Kasumi-1 (cell line): ENCODE measurements at regions not wholly inside any gene's neighbourhood (a gene's known extent, or its start where the extent isn't known, plus 50 kb on each side); places are given as distances from the start of the nearest gene placed in this dataset.
A peak's percentile ranks its signal among the peaks of the same experiment; 100 is the strongest.

Source experiments
- DNase-seq, 2 experiments: peaks; one replicate each; lab custom pipeline; 2025; lab: John Stamatoyannopoulos, UW

DNA sequence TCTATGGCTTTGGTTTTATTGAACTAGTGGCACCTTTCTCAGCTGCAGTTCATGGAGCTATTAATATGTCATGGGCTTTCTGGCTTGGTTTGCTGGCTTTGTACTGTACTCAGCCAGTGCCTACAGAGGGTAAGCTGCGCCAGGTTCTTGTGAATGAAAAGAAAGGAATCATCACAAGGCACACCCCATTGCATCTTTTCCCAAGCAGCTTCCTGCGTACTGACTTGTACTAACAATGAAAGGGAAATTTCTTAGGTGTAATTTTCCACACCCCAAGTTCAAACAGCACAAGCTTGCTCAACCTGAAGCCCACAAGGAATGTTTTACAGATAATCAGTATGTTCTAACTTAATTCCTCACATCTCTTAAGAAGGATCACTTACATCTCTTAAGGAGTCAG, 78.0 kb upstream of the TNFSF18 start:
- no peak for DNase-seq

DNA sequence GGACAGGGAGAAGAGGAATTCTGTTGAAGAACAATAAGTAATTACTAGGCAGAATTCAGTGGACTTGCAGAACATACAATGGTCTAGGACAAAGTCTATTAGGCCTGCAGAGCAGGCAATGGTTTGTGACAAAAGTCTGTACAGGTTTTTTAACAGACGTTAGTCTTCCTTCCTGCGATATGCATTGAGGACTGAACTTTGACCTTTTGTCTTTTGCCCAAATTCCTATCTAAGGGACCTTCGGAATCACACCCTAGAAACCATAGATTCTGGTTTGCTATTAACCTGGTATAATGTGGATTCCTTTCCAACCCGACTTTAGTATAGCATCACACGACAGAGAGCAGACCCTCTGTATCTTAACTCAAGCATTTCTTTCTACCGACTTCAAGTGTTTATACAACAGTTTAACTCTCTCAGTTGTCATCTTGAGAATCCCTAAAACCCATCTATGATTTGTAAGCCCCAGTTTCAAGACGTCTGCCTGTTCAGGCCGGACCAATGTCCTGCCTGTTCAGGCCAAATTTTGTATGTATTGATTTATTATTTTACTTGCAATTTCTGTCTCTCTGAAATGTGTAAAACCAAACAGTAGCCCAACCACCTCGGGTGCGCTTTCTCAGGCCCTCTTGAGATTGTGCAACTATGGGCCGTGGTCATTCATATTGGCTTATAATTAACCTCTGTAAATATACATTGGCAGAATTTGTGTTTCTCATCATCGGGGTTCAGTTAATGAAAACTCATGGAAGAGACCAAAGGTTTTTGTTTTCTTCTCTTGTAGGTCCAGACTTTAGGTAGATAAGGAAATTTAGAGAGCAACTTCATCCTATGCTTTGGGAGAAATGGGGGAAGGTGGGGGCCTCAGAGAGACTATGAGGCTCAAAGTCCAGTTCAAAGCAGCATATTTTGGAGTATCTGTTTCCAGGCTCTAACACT, 76.9 kb upstream of the TNFSF18 start:
- DNase-seq = no peak

DNA sequence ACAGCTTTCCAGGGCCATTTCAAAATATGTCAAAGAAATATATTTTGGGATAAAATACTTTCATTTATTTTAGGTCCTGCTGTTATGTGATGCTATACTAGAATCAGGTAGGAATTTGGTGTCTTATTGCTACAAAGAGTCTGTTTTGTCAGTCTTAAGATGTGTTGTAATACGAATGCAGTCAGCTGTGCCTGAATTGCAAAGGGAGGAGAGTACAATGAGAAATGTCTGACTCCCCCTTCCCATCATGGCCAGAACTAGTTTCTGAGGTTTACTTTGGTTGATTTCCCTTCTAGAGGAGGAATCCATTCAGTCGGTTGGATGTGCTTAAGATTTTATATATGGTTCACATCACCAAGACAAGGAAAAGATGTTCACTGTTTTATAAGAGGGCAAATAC, 75.7 kb upstream of the TNFSF18 start:
- no peak for DNase-seq

DNA sequence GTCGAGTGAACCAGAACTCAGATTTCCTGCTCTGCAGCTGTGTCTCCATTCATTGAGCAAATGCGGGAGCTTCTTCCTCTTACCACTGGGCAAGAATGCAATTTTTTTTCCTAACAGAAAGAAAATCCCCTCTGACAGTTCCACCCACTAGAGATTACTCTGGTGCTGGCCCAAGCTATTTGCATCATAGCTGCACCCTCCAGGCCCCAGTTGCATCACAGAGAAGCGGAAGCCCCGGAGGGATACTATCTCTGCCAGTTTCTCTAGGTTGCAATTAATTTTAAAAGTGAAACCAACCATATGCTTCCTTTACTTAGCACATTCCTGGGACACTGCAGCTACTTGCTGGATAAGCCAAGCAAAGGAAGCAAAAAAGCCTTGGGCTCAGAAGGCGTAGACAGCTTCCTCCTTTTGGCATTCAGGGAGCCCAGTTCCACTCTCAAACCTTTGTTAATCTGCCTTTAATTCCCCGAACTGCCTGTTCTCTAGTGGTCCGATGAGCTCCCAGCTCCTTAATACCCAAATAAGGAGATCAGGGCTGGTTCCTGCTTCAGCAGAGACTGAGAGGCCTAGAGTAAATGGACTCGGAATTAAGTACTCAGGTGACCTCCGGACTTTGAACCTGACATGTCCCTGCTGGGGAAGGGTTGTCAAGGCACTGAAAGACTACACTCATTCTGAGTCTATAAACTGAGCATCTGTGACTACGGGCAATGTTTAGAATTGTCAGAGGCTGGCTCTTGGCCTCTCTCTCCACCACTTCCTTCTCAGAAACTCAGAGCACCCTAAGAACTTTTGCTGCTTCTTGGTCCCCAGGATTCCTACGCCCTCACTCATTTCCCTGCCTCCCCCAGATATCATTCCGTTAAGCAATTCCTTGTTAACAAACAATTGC, 72.5 kb upstream of the TNFSF18 start:
- DNase-seq = peak; percentile 56 to 72

DNA sequence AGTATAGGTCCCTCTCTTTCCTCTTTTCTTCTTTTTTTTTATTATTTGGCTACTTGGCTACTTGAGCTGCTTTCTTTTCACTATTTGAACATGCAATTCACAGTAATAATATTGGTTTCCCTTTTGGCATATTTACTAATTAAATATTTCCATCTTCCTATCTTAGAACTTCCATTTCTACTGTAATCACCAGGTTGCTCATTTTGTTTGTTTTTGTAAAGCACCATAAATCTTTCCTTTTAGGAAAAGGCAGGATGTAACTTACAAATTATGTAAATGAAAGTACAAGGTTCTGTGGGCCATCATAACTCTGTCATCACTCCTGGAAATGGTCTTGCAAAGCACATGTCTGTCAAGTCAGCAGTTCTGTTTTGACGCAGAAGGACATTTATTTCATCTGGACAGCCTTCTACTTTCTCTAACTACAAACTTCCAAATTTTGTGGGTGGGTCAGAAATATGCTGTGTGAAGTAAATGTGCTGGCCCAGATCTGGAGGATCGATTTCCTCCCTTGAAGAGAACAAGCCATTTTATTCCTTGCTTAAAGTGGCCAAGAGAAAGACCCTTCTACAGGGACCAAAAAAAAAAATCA, 71.7 kb upstream of the TNFSF18 start:
- DNase-seq = no peak

DNA sequence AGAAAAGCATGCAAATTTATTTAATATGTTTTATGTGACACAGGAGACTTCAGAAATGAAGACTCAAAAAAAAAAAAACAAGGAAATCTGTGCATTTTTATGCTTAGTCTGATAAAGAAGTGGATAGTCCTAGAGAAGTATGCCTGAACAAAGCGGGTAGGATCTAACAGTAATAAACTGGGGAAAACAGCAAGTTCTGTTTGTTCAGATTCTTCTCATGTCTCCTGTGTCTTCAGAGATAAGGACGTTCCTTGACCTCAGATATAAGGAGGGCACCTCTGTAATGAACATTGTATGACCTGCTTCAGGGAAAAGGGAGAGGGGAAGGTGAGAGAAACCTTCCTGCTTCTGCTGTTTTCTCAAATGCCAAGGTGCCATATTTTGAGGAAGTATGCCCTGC, 67.7 kb upstream of the TNFSF18 start:
- no peak for DNase-seq

DNA sequence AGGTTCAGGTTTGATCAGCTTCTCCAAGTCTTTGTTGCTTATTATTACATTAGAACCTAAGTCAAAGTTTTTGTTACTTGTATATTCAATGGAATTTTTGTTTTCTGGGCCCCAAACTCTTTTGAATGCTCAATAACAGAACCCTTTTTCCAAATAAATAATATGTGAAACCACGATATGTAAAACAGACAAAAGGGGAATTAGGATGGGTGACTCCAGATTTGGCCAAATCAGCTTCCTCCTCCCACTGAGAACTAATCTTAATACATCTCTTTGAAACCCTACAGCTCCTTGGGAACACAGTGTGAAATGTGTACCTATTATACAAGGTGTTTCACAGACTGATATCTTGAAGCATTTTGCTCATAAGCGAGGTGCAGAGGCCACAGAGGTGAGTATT, 67.0 kb upstream of the TNFSF18 start:
- DNase-seq = no peak

DNA sequence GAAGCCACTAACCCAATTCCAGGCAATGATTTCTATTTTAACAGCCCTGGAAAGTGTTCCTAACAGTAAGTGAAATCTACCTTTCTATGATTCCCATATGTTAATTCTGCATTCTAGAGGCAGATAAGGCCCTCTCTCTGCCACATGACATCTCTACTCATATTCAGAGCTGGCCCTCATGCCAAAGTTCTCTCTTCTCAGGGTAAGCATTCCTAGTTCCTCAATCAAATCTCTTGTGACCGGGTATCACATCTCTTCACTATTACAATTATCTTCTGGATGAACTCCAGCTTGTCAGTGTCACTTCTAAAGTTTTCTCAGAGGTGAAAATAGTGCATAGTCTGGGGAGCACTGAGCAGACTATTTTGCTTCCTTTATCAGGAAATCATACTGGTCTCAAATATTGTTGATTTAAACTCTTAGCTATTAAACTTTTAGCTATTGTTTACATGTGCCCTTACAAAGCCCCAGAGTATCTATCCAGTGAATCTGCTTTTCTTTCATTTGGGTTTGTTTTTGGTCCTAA, 66.4 kb upstream of the TNFSF18 start:
- DNase-seq = no peak

DNA sequence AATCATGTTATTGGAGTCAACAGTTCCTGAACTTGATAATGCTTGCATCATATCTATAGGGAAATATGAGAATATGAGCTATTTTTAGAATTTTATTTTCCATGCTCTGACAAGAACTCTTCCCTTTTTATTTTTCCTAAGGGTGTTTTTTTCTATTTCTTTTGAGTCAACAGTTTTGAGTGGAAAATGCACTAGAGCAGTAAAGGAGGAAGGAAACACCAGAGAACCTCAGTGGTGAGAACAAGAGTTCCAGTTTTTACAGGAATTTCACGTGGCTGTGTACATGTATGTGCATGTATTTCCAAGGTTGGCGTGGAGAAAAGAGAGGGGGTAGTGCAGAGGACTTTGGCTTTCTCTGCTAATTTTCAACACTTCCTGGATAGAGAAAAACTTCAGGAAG, 63.6 kb upstream of the TNFSF18 start:
- DNase-seq = no peak

DNA sequence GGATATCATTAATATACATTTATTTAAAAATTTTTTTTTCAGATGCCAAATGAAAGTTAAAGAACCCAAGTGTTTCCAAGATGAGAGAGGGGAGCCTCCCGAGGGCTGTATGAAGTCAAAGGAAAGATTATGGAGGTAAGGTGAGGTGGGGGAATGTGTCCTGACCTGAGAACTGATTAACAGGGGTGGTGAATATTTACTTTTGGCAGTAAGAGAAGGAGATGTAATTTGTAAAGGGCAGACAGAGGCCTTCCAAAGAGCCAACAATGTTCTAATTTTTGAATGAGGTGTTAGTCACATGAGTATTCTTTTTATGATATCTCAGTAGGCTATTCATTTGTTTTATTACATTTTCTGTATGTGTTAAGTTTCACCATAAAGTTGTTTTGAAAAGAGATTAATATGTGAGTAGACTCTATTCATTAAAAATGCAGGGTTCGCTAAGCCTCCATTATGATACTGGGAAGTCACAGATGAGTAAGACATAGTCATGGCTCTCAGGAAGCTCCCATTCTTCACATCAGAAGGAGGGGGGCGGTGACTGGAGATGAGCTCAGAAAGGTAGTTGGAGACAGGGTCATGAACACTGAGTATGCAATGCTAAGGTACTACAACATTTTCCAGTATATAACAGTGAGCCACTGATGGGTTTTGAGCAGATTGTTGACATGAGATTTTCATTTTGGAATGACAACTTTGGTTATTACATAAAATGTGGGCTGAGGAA, 62.4 kb upstream of the TNFSF18 start:
- DNase-seq = no peak

DNA sequence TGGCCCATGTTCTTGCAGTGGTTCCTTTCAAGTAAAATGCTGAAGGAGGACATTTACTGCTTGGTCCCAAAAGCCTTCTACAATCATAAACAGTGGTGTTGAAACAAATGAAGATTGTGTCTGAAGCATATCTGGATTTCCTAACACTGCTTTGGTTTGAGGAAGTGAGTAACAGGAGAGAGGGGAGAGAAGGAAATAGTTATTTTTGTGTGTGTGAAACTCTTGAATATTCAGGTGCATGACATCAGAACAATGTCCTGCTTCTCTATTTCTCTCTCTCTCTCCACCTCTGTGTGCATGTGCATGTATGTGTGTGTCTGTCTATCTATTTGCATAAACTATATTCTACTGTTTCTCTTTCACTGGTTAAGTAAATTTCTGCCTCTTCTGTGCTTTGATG, 61.4 kb upstream of the TNFSF18 start:
- DNase-seq = peak; percentile 67 to 70

DNA sequence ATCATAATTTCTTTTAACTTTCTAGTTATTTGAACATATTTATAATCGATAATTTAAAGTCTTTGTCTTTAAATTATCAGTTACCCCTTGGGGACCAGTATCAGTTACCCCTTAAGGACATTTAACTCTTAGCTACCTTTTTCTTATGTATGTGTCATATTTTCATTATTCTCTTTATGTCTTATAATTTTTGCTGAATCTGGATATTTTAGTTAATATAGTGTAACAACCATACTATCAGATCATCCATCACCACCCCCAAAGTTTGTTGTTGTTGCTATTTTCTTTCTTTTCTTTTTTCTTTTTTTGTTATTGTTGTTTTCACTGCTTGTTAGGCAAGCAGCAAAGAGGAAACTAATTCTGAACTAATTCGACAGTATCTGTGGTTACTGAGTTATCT, 57.0 kb upstream of the TNFSF18 start:
- DNase-seq = no peak

DNA sequence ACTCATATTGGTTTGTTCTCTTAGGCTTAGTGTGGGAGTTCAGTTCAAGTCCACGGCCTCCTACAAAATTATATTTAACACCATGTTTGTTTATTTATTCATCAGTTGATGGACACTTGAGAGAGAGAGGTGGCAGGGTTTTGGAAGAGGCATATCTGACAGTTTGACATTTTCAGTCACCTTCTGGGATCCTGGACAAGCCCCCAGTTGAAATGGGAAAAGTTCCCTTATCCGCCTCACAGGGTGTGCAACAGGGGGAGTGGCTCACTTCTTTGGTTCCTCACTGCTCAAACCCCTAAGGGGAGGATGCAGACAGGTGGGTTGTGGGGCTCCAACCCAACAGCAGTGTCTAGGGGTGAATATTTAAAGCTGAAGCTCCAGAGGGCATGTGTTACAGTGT, 52.3 kb upstream of the TNFSF18 start:
- no peak for DNase-seq

DNA sequence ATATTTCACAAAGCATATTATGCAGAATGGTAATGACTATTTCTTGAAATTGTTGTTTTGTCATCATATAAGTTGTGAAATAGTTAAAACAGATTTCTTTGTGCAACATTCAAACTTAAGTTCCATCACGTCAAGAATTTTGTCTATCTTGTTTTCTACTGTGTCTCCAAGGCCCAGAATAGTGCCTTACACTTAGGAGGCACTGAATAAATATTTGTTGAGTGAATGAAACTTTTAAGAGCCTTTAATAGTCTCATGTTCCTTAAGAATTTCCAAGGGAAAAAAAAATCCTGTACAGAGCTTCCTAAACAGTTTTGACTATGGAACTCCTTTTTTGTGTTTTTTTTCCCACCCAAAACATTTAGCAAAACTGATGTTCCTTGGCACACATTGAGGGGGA, 50.8 kb upstream of the TNFSF18 start:
- DNase-seq = no peak

DNA sequence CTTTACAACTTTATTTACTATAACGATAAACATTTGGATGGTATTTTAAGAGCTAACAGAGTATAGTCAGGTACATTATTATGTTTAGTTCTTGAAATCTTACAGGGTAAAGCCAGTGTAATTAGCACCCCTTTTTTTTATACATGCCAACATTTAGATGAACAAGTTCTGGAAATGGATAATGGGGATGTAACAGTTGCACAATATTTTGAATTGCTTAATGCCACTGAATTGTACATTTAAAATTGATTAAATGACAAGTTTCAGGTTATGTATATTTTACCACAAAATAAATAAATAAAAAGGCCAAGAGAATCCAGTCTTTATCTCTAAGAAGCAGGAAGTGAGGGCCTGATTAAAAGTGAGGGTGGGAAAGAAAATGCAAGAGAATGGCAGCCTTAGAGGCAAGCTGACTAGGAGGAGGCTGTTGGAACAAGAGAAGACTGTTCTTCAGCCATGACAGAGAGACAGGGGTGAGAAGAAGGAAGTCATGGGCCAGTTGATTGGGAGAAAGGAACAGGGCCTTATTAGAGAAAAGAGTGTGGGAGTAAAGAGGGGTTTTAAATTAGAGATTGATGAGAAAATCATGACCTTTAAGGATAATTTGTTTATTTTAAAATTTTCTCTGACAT, 49.9 kb upstream of the TNFSF18 start:
- no peak for DNase-seq
